ENCODE measurements at regions not wholly inside any gene's neighbourhood (a gene's known extent, or its start where the extent isn't known, plus 50 kb on each side); places are given as distances from the start of the nearest gene placed in this dataset.

GRCh38 chr6:104305206-104305605 is 554.5 kb downstream of the HACE1 start:
- DNase-seq = no peak

GRCh38 chr6:104301951-104302350 is 557.8 kb downstream of the HACE1 start:
- no peak for DNase-seq

GRCh38 chr6:104286641-104287040 is 573.1 kb downstream of the HACE1 start:
- no peak for DNase-seq

GRCh38 chr6:104284872-104285271 is 574.8 kb downstream of the HACE1 start:
- no peak for DNase-seq

GRCh38 chr6:104282581-104282980 is 577.1 kb downstream of the HACE1 start:
- DNase-seq = no peak

- no peak for DNase-seq
Measured at GRCh38 chr6:104281370-104281769, 578.3 kb downstream of the HACE1 start.

- no peak for DNase-seq
Measured at GRCh38 chr6:104268389-104268788, 591.3 kb downstream of the HACE1 start.

- DNase-seq = no peak
Measured at GRCh38 chr6:104266922-104267321, 592.8 kb downstream of the HACE1 start.

- DNase-seq = no peak
Measured at GRCh38 chr6:104256646-104257045, 603.1 kb downstream of the HACE1 start.

- no peak for DNase-seq
Measured at GRCh38 chr6:104253236-104253635, 606.5 kb downstream of the HACE1 start.

GRCh38 chr6:104252276-104252675 is 607.4 kb downstream of the HACE1 start:
- no peak for DNase-seq

- no peak for DNase-seq
Measured at GRCh38 chr6:104251651-104252050, 608.1 kb downstream of the HACE1 start.

GRCh38 chr6:104240865-104241264 is 618.9 kb downstream of the HACE1 start:
- no peak for DNase-seq

GRCh38 chr6:104239971-104240370 is 619.7 kb downstream of the HACE1 start:
- DNase-seq = no peak

GRCh38 chr6:104229057-104229456 is 630.7 kb downstream of the HACE1 start:
- DNase-seq = peak; percentile 70

- DNase-seq = no peak
Measured at GRCh38 chr6:104227508-104227907, 632.2 kb downstream of the HACE1 start.

- DNase-seq = no peak
Measured at GRCh38 chr6:104226790-104227446, 632.8 kb downstream of the HACE1 start.

GRCh38 chr6:104218116-104218515 is 641.6 kb downstream of the HACE1 start:
- DNase-seq = no peak

- no peak for DNase-seq
Measured at GRCh38 chr6:104214901-104215300, 644.8 kb downstream of the HACE1 start.

GRCh38 chr6:104212977-104213668 is 646.6 kb downstream of the HACE1 start:
- DNase-seq = no peak

- DNase-seq = no peak
Measured at GRCh38 chr6:104207635-104208034, 652.1 kb downstream of the HACE1 start.

GRCh38 chr6:104201557-104201956 is 658.2 kb downstream of the HACE1 start:
- DNase-seq = no peak

GRCh38 chr6:104187616-104188015 is 672.1 kb downstream of the HACE1 start:
- no peak for DNase-seq

- no peak for DNase-seq
Measured at GRCh38 chr6:104186831-104187230, 672.9 kb downstream of the HACE1 start.

Measured in NCI-H146 (cell line).